ENCODE measurements at regions not wholly inside any gene's neighbourhood (a gene's known extent, or its start where the extent isn't known, plus 50 kb on each side); places are given as distances from the start of the nearest gene placed in this dataset.
"Not testable (repeated sequence)": the region's sequence is repeated elsewhere in the genome, so short reads cannot be mapped to it uniquely, and the experiment has no call there.

- Histone ChIP-seq H3K9ac (ENCODE audit: low read depth in 1 of 2, low read length in 2 of 2) (no peak overlapping the region), H3K27me3 (ENCODE audit: control insufficient read depth in 2 of 2, insufficient read depth in 2 of 2, low read length in 2 of 2) (no peaks in the 10 kb centered on the region), H3K4me3 (ENCODE audit: low read length in 2 of 2) (no peak overlapping the region), H3K4me1 (ENCODE audit: control insufficient read depth in 2 of 2, insufficient read depth in 2 of 2, low read length in 2 of 2) (peaks cover 10 to 19% of the 10 kb centered on the region in 2 donors), H3K36me3 (ENCODE audit: control insufficient read depth in 2 of 2, insufficient read depth in 2 of 2, low read length in 2 of 2) (peaks cover 0 to 5% of the 10 kb centered on the region in 2 donors), H3K27ac (ENCODE audit: low read depth in 2 of 2, low read length in 2 of 2) (no peak overlapping the region), H3K9me3 (ENCODE audit: control insufficient read depth in 2 of 2, low read length in 2 of 2) (no peaks in the 10 kb centered on the region)
These were observed 451.1 kb downstream of the SOX9 start for GRCh38 chr17:72571813-72572396.

- Histone ChIP-seq H3K4me3 (ENCODE audit: low read length in 2 of 2) (no peak overlapping the region), H3K27me3 (ENCODE audit: control insufficient read depth in 2 of 2, insufficient read depth in 2 of 2, low read length in 2 of 2) (no peaks in the 10 kb centered on the region), H3K9me3 (ENCODE audit: control insufficient read depth in 2 of 2, low read length in 2 of 2) (no peaks in the 10 kb centered on the region), H3K36me3 (ENCODE audit: control insufficient read depth in 2 of 2, insufficient read depth in 2 of 2, low read length in 2 of 2) (peaks cover 0 to 10% of the 10 kb centered on the region in 2 donors), H3K9ac (ENCODE audit: low read depth in 1 of 2, low read length in 2 of 2) (no peak overlapping the region), H3K27ac (ENCODE audit: low read depth in 2 of 2, low read length in 2 of 2) (no peak overlapping the region), H3K4me1 (ENCODE audit: control insufficient read depth in 2 of 2, insufficient read depth in 2 of 2, low read length in 2 of 2) (peaks cover 8 to 12% of the 10 kb centered on the region in 2 donors)
These were observed 452.0 kb downstream of the SOX9 start for GRCh38 chr17:72572604-72573491.

- not testable (repeated sequence) for H3K27me3 ChIP-seq (ENCODE audit: control insufficient read depth in 2 of 2, insufficient read depth in 2 of 2, low read length in 2 of 2); H3K4me1 ChIP-seq (ENCODE audit: control insufficient read depth in 2 of 2, insufficient read depth in 2 of 2, low read length in 2 of 2); H3K9ac ChIP-seq (ENCODE audit: low read depth in 1 of 2, low read length in 2 of 2)
These were observed 452.6 kb downstream of the SOX9 start for GRCh38 chr17:72573492-72573801.

GRCh38 chr17:72574675-72575510, 454.1 kb downstream of the SOX9 start:
- no peaks in the 10 kb centered on the region for H3K9me3 ChIP-seq (ENCODE audit: control insufficient read depth in 2 of 2, low read length in 2 of 2)
- no peak overlapping the region for H3K9ac ChIP-seq (ENCODE audit: low read depth in 1 of 2, low read length in 2 of 2)
- H3K4me3 ChIP-seq (ENCODE audit: low read length in 2 of 2): no peak overlapping the region
- no peaks in the 10 kb centered on the region for H3K4me1 ChIP-seq (ENCODE audit: control insufficient read depth in 2 of 2, insufficient read depth in 2 of 2, low read length in 2 of 2)
- no peak overlapping the region for H3K27ac ChIP-seq (ENCODE audit: low read depth in 2 of 2, low read length in 2 of 2)
- H3K27me3 ChIP-seq (ENCODE audit: control insufficient read depth in 2 of 2, insufficient read depth in 2 of 2, low read length in 2 of 2): no peaks in the 10 kb centered on the region
- peaks cover 0 to 10% of the 10 kb centered on the region in 2 donors for H3K36me3 ChIP-seq (ENCODE audit: control insufficient read depth in 2 of 2, insufficient read depth in 2 of 2, low read length in 2 of 2)

More at GRCh38 chr17:72573492-72573801, 452.6 kb downstream of the SOX9 start:
- H3K27ac ChIP-seq (ENCODE audit: low read depth in 2 of 2, low read length in 2 of 2); H3K36me3 ChIP-seq (ENCODE audit: control insufficient read depth in 2 of 2, insufficient read depth in 2 of 2, low read length in 2 of 2); H3K4me3 ChIP-seq (ENCODE audit: low read length in 2 of 2); H3K9me3 ChIP-seq (ENCODE audit: control insufficient read depth in 2 of 2, low read length in 2 of 2): not testable (repeated sequence)

GRCh38 chr17:72575542-72576233, 454.9 kb downstream of the SOX9 start:
- Histone ChIP-seq H3K9ac (ENCODE audit: low read depth in 1 of 2, low read length in 2 of 2) (no peak overlapping the region), H3K36me3 (ENCODE audit: control insufficient read depth in 2 of 2, insufficient read depth in 2 of 2, low read length in 2 of 2) (peaks cover 0 to 10% of the 10 kb centered on the region in 2 donors), H3K4me3 (ENCODE audit: low read length in 2 of 2) (no peak overlapping the region), H3K27ac (ENCODE audit: low read depth in 2 of 2, low read length in 2 of 2) (no peak overlapping the region), H3K27me3 (ENCODE audit: control insufficient read depth in 2 of 2, insufficient read depth in 2 of 2, low read length in 2 of 2) (no peaks in the 10 kb centered on the region), H3K4me1 (ENCODE audit: control insufficient read depth in 2 of 2, insufficient read depth in 2 of 2, low read length in 2 of 2) (peaks cover 0 to 6% of the 10 kb centered on the region in 2 donors), H3K9me3 (ENCODE audit: control insufficient read depth in 2 of 2, low read length in 2 of 2) (no peaks in the 10 kb centered on the region)

GRCh38 chr17:72576289-72576759, 455.5 kb downstream of the SOX9 start:
- Histone ChIP-seq H3K4me3 (ENCODE audit: low read length in 2 of 2) (no peak overlapping the region), H3K9me3 (ENCODE audit: control insufficient read depth in 2 of 2, low read length in 2 of 2) (no peaks in the 10 kb centered on the region), H3K9ac (ENCODE audit: low read depth in 1 of 2, low read length in 2 of 2) (no peak overlapping the region), H3K4me1 (ENCODE audit: control insufficient read depth in 2 of 2, insufficient read depth in 2 of 2, low read length in 2 of 2) (peaks cover 0 to 9% of the 10 kb centered on the region in 2 donors), H3K27me3 (ENCODE audit: control insufficient read depth in 2 of 2, insufficient read depth in 2 of 2, low read length in 2 of 2) (no peaks in the 10 kb centered on the region), H3K36me3 (ENCODE audit: control insufficient read depth in 2 of 2, insufficient read depth in 2 of 2, low read length in 2 of 2) (peaks cover 0 to 10% of the 10 kb centered on the region in 2 donors), H3K27ac (ENCODE audit: low read depth in 2 of 2, low read length in 2 of 2) (no peak overlapping the region)

GRCh38 chr17:72578817-72579470, 458.1 kb downstream of the SOX9 start:
- H3K36me3 ChIP-seq (ENCODE audit: control insufficient read depth in 2 of 2, insufficient read depth in 2 of 2, low read length in 2 of 2): peaks cover 0 to 7% of the 10 kb centered on the region in 2 donors
- H3K9me3 ChIP-seq (ENCODE audit: control insufficient read depth in 2 of 2, low read length in 2 of 2): no peaks in the 10 kb centered on the region
- no peak overlapping the region for H3K4me3 ChIP-seq (ENCODE audit: low read length in 2 of 2)
- H3K4me1 ChIP-seq (ENCODE audit: control insufficient read depth in 2 of 2, insufficient read depth in 2 of 2, low read length in 2 of 2): peaks cover 0 to 9% of the 10 kb centered on the region in 2 donors
- no peak overlapping the region for H3K9ac ChIP-seq (ENCODE audit: low read depth in 1 of 2, low read length in 2 of 2)
- H3K27me3 ChIP-seq (ENCODE audit: control insufficient read depth in 2 of 2, insufficient read depth in 2 of 2, low read length in 2 of 2): no peaks in the 10 kb centered on the region
- H3K27ac ChIP-seq (ENCODE audit: low read depth in 2 of 2, low read length in 2 of 2): no peak overlapping the region

GRCh38 chr17:72579990-72580320, 459.1 kb downstream of the SOX9 start:
- no peak overlapping the region for H3K4me3 ChIP-seq (ENCODE audit: low read length in 2 of 2)
- no peaks in the 10 kb centered on the region for H3K9me3 ChIP-seq (ENCODE audit: control insufficient read depth in 2 of 2, low read length in 2 of 2)
- peaks cover 0 to 9% of the 10 kb centered on the region in 2 donors for H3K4me1 ChIP-seq (ENCODE audit: control insufficient read depth in 2 of 2, insufficient read depth in 2 of 2, low read length in 2 of 2)
- H3K27ac ChIP-seq (ENCODE audit: low read depth in 2 of 2, low read length in 2 of 2): no peak overlapping the region
- H3K36me3 ChIP-seq (ENCODE audit: control insufficient read depth in 2 of 2, insufficient read depth in 2 of 2, low read length in 2 of 2): peaks cover 0 to 10% of the 10 kb centered on the region in 2 donors
- no peaks in the 10 kb centered on the region for H3K27me3 ChIP-seq (ENCODE audit: control insufficient read depth in 2 of 2, insufficient read depth in 2 of 2, low read length in 2 of 2)
- H3K9ac ChIP-seq (ENCODE audit: low read depth in 1 of 2, low read length in 2 of 2): no peak overlapping the region

GRCh38 chr17:72580321-72581127, 459.7 kb downstream of the SOX9 start:
- H3K4me3 ChIP-seq (ENCODE audit: low read length in 2 of 2): no peak overlapping the region
- H3K9ac ChIP-seq (ENCODE audit: low read depth in 1 of 2, low read length in 2 of 2): no peak overlapping the region
- H3K4me1 ChIP-seq (ENCODE audit: control insufficient read depth in 2 of 2, insufficient read depth in 2 of 2, low read length in 2 of 2): peaks cover 0 to 9% of the 10 kb centered on the region in 2 donors
- H3K36me3 ChIP-seq (ENCODE audit: control insufficient read depth in 2 of 2, insufficient read depth in 2 of 2, low read length in 2 of 2): peaks cover 0 to 10% of the 10 kb centered on the region in 2 donors
- H3K27me3 ChIP-seq (ENCODE audit: control insufficient read depth in 2 of 2, insufficient read depth in 2 of 2, low read length in 2 of 2): no peaks in the 10 kb centered on the region
- H3K27ac ChIP-seq (ENCODE audit: low read depth in 2 of 2, low read length in 2 of 2): peak overlapping the region in 1 of 2 donors; percentile 34
- H3K9me3 ChIP-seq (ENCODE audit: control insufficient read depth in 2 of 2, low read length in 2 of 2): no peaks in the 10 kb centered on the region

All from mucosa of rectum (tissue), 2 donors.